B cell (primary cell): ENCODE measurements at regions not wholly inside any gene's neighbourhood (a gene's known extent, or its start where the extent isn't known, plus 50 kb on each side); places are given as distances from the start of the nearest gene placed in this dataset.

Experiments used
- CTCF ChIP-seq: fragments of 200-600 bp; IDR thresholded peaks from one replicate; pipeline ENCODE4 v1.8.0; 2022; ENCODE audit warnings: antibody characterized with exemption, mild to moderate bottlenecking
- EZH2 ChIP-seq: IDR thresholded peaks from 2 replicates; pipeline ENCODE4 v1.6.1; 2012; ENCODE audit warnings: borderline replicate concordance, low read depth, mild to moderate bottlenecking, moderate library complexity, low read length; ENCODE audit not compliant: insufficient read depth, poor library complexity, severe bottlenecking

GRCh38 chr3:106294121-106294520, 425.3 kb upstream of the CBLB start:
- no peak for TF ChIP-seq EZH2
- no peak for TF ChIP-seq CTCF
